Stimulated activated CD8-positive, alpha-beta memory T cell treated with anti-CD3 and anti-CD28 coated beads, Interleukin-2, amount 100 ng/mL, for 1 hour (primary cell): ENCODE measurements at regions not wholly inside any gene's neighbourhood (a gene's known extent, or its start where the extent isn't known, plus 50 kb on each side); places are given as distances from the start of the nearest gene placed in this dataset.

Experiments
- DNase-seq, 2 donors: peaks; one replicate each; pipeline ENCODE4 v3.0.0-alpha.2; 2020; ENCODE audit warnings: low read depth in 2 of 2

GRCh38 chr13:76711550-76712182 lies 174.5 kb downstream of the KCTD12 start:
- no peak for DNase-seq

- no peak for DNase-seq
Measured at GRCh38 chr13:76709851-76710250, 176.4 kb downstream of the KCTD12 start.

- DNase-seq = no peak
Measured at GRCh38 chr13:76708138-76708688, 178.0 kb downstream of the KCTD12 start.

GRCh38 chr13:76707360-76707759 lies 178.8 kb downstream of the KCTD12 start:
- no peak for DNase-seq

- no peak for DNase-seq
Measured at GRCh38 chr13:76703621-76704288, 182.4 kb downstream of the KCTD12 start.

GRCh38 chr13:76703216-76703615 lies 183.0 kb downstream of the KCTD12 start:
- DNase-seq = no peak

- no peak for DNase-seq
Measured at GRCh38 chr13:76697288-76697687, 188.9 kb downstream of the KCTD12 start.

GRCh38 chr13:76696370-76696769 lies 189.8 kb downstream of the KCTD12 start:
- no peak for DNase-seq

GRCh38 chr13:76693086-76693485 lies 193.1 kb downstream of the KCTD12 start:
- no peak for DNase-seq

- no peak for DNase-seq
Measured at GRCh38 chr13:76692346-76692745, 193.9 kb downstream of the KCTD12 start.

- no peak for DNase-seq
Measured at GRCh38 chr13:76690611-76691010, 195.6 kb downstream of the KCTD12 start.

GRCh38 chr13:76687467-76687866 lies 198.7 kb downstream of the KCTD12 start:
- DNase-seq = no peak

GRCh38 chr13:76685938-76686337 lies 200.3 kb downstream of the KCTD12 start:
- no peak for DNase-seq

- DNase-seq = no peak
Measured at GRCh38 chr13:76684336-76684735, 201.9 kb downstream of the KCTD12 start.

- no peak for DNase-seq
Measured at GRCh38 chr13:76683854-76684253, 202.4 kb downstream of the KCTD12 start.

- DNase-seq = no peak
Measured at GRCh38 chr13:76683168-76683567, 203.0 kb downstream of the KCTD12 start.

GRCh38 chr13:76680112-76680511 lies 206.1 kb downstream of the KCTD12 start:
- DNase-seq = no peak

- DNase-seq = no peak
Measured at GRCh38 chr13:76677043-76677442, 209.2 kb downstream of the KCTD12 start.

GRCh38 chr13:76672420-76672819 lies 213.8 kb downstream of the KCTD12 start:
- DNase-seq = no peak

- DNase-seq = no peak
Measured at GRCh38 chr13:76668716-76669115, 217.5 kb downstream of the KCTD12 start.

GRCh38 chr13:76668141-76668540 lies 218.1 kb downstream of the KCTD12 start:
- DNase-seq = no peak

GRCh38 chr13:76667551-76667950 lies 218.7 kb downstream of the KCTD12 start:
- DNase-seq = no peak

GRCh38 chr13:76663592-76664335 lies 222.4 kb downstream of the KCTD12 start:
- DNase-seq = no peak
